HS-27A (cell line): ENCODE measurements at regions not wholly inside any gene's neighbourhood (a gene's known extent, or its start where the extent isn't known, plus 50 kb on each side); places are given as distances from the start of the nearest gene placed in this dataset.
"Not testable (repeated sequence)": the region's sequence is repeated elsewhere in the genome, so short reads cannot be mapped to it uniquely, and the experiment has no call there.

Experiments
- DNase-seq: peaks from one replicate; pipeline ENCODE4 v3.0.0-alpha.2; 2012; ENCODE audit warnings: low read depth, missing footprints

- DNase-seq: not testable (repeated sequence)
Observed at GRCh38 chrX:71822314-71822713, 59.2 kb downstream of the CXorf49B start.

GRCh38 chrX:71823391-71824057, 60.4 kb downstream of the CXorf49B start:
- DNase-seq: no peak

- DNase-seq: no peak
Observed at GRCh38 chrX:71828086-71828485, 64.9 kb downstream of the CXorf49B start.

GRCh38 chrX:71838092-71838491, 72.6 kb upstream of the NHSL2 start:
- DNase-seq: not testable (repeated sequence)

GRCh38 chrX:71846429-71846828, 64.2 kb upstream of the NHSL2 start:
- DNase-seq: peak; percentile 49

- no peak for DNase-seq
Observed at GRCh38 chrX:71852182-71852581, 58.5 kb upstream of the NHSL2 start.

GRCh38 chrX:71859637-71860036, 51.0 kb upstream of the NHSL2 start:
- DNase-seq: no peak
